ENCODE measurements at regions not wholly inside any gene's neighbourhood (a gene's known extent, or its start where the extent isn't known, plus 50 kb on each side); places are given as distances from the start of the nearest gene placed in this dataset.
"Not testable (repeated sequence)": the region's sequence is repeated elsewhere in the genome, so short reads cannot be mapped to it uniquely, and the experiment has no call there.

DNA sequence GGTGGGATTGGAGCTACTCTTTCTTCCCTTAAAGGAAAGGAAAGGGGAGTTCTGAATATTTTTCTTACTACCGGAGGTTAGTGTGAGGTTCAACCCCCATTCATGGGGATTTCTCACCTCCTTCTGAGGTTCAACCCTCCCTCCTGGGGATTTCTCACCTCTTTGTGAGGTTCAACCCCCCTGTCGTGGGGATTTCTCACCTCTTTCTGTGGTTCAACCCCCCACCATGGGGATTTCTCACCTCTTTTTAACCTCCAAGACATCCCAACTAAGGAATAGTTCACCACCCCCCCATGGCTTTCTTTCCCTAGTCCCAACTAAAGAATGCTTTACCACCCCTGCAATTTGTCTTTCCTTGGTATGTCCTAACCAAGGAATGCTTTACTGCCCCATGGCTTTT is 520.3 kb downstream of the EDEM1 start:
- TF ChIP-seq, protein P1, sequence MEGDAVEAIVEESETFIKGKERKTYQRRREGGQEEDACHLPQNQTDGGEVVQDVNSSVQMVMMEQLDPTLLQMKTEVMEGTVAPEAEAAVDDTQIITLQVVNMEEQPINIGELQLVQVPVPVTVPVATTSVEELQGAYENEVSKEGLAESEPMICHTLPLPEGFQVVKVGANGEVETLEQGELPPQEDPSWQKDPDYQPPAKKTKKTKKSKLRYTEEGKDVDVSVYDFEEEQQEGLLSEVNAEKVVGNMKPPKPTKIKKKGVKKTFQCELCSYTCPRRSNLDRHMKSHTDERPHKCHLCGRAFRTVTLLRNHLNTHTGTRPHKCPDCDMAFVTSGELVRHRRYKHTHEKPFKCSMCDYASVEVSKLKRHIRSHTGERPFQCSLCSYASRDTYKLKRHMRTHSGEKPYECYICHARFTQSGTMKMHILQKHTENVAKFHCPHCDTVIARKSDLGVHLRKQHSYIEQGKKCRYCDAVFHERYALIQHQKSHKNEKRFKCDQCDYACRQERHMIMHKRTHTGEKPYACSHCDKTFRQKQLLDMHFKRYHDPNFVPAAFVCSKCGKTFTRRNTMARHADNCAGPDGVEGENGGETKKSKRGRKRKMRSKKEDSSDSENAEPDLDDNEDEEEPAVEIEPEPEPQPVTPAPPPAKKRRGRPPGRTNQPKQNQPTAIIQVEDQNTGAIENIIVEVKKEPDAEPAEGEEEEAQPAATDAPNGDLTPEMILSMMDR (IDR thresholded peaks at IDR 0.05; ENCODE audit: control insufficient read depth, extremely low read depth, insufficient read depth) = no peak
- H3K4me3 ChIP-seq (ENCODE audit: low read depth, low read length) = no peak overlapping the region
- no peak for DNase-seq (ENCODE audit: low read depth)

DNA sequence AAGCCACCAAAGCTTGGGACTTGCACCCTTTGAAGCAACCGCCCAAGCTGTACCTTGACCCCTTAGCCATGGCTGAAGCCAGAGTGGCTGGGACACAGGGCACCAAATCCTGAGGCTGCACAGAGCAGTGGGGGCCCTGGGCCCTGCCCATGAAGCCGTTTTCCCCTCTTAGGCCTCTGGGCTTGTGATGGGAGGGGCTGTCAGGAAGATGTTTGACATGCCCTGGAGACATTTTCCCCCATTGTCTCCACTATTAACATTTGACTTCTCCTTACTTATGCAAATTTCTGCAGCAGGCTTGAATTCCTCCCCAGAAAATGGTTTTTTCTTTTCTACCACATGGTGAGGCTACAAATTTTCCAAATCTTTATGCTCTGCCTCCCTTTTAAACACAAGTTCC is 522.2 kb downstream of the EDEM1 start:
- H3K4me3 ChIP-seq (ENCODE audit: low read depth, low read length) = no peak overlapping the region
- TF ChIP-seq, protein P1 (IDR thresholded peaks at IDR 0.05; ENCODE audit: control insufficient read depth, extremely low read depth, insufficient read depth) = no peak
- DNase-seq (ENCODE audit: low read depth) = no peak

DNA sequence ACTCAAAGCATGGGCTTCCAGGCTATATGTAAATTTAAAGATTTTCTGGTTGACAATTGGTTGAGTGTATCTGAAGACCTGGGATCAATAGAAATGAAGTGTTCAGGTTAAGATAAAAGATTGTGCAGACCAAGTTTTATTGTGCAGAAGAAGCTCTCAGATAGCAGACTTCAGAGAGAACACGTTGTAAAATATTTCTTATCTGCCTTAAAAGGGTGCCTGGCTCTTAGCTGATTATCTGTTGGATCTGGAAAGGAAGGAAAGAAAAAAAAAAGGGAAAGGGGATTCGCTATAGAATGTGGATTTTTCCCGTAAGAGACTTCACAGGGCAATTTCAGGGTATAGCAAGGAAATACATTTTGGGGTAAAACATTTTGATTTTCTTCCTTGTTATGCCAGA is 523.2 kb downstream of the EDEM1 start:
- TF ChIP-seq, protein P1 (IDR thresholded peaks at IDR 0.05; ENCODE audit: control insufficient read depth, extremely low read depth, insufficient read depth) = no peak
- DNase-seq (ENCODE audit: low read depth) = no peak
- no peak overlapping the region for H3K4me3 ChIP-seq (ENCODE audit: low read depth, low read length)

- H3K4me3 ChIP-seq (ENCODE audit: low read depth, low read length) = no peak overlapping the region
- TF ChIP-seq, protein P1 (IDR thresholded peaks at IDR 0.05; ENCODE audit: control insufficient read depth, extremely low read depth, insufficient read depth) = no peak
- DNase-seq (ENCODE audit: low read depth) = no peak
These were observed 529.7 kb downstream of the EDEM1 start for GRCh38 chr3:5717254-5717653.

DNA sequence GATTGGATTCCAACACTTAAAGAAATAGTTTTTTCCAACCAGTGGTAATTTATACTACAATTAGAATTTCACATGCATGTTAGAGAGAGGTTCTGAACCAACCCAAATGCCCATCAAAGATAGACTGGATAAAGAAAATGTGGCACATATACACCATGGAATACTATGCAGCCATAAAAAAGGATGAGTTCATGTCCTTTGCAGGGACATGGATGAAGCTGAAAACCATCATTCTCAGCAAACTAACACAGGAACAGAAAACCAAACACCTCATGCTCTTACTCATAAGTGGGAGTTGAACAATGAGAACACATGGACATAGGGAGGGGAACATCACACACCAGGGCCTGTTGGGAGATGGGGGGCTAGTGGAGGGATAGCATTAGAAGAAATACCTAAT is 532.2 kb downstream of the EDEM1 start:
- not testable (repeated sequence) for DNase-seq (ENCODE audit: low read depth); H3K4me3 ChIP-seq (ENCODE audit: low read depth, low read length)

DNA sequence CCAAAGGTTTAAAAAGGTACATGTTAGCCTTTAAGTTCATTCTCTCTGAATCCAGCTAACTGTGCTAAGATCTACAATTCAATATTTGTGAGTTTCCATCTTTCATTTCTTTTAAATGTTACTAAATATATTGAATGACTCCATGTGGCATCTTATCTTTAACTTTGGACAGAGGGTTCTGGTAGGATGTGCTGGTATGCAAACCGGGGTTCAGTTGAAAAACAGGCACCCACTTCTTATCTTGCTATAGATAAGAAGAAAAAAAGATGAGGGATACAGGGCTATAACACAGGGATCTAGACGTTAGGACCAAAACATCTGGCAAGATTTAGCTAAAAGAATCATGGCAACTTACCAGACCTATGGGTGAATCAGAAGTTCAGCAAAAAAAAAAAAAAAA is 538.3 kb downstream of the EDEM1 start:
- no peak overlapping the region for H3K4me3 ChIP-seq (ENCODE audit: low read depth, low read length)
- TF ChIP-seq, protein P1 (IDR thresholded peaks at IDR 0.05; ENCODE audit: control insufficient read depth, extremely low read depth, insufficient read depth) = no peak
- DNase-seq (ENCODE audit: low read depth) = no peak

DNA sequence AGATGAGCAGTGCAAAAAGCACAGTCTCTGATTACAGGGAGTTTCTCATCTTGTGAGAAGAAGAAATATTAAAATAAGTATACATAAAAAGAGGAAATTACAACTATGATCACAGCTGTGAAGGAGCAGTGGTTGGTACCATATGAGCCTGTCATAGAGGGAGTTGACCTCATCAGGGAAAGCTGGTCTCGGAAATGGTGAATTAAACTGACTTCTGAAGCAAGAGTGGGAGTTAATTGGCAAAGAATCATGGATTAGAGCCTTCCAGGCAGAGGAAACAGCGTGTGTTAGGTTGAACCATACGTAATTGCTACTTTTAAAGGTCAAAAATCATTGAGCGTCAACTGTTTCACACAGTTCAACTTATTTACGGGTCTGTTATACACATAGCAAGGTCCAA is 539.1 kb downstream of the EDEM1 start:
- TF ChIP-seq, protein P1 (IDR thresholded peaks at IDR 0.05; ENCODE audit: control insufficient read depth, extremely low read depth, insufficient read depth) = no peak
- no peak overlapping the region for H3K4me3 ChIP-seq (ENCODE audit: low read depth, low read length)
- DNase-seq (ENCODE audit: low read depth) = no peak
